ENCODE measurements at regions not wholly inside any gene's neighbourhood (a gene's known extent, or its start where the extent isn't known, plus 50 kb on each side); places are given as distances from the start of the nearest gene placed in this dataset.

- Histone ChIP-seq H3K4me2 (ENCODE audit: insufficient read depth, low read length) (no peak overlapping the region), H3K79me2 (ENCODE audit: control insufficient read depth, insufficient read depth, low read length) (no peaks in the 10 kb centered on the region), H3K9ac (ENCODE audit: insufficient read depth in 1 of 2, low read depth in 2 of 2, low read length in 2 of 2) (no peak overlapping the region), H3K4me1 (replicated peaks in 1 of 2; ENCODE audit: control insufficient read depth in 2 of 2, insufficient read depth in 2 of 2, low read length in 2 of 2) (no peaks in the 10 kb centered on the region), H4K20me1 (replicated peaks; ENCODE audit: control insufficient read depth, insufficient read depth, low read length) (no peaks in the 10 kb centered on the region), H3K4me3 (no peak overlapping the region), H3K27ac (ENCODE audit: extremely low read depth, low read depth, low read length) (no peak overlapping the region), H3K27me3 (ENCODE audit: control insufficient read depth in 2 of 2, insufficient read depth in 2 of 2, low read length in 2 of 2) (no peaks in the 10 kb centered on the region), H2AFZ (ENCODE audit: low read depth, low read length) (no peak overlapping the region), H3K9me1 (ENCODE audit: control insufficient read depth, insufficient read depth, low read length) (no peaks in the 10 kb centered on the region), H3K9me3 (replicated peaks; ENCODE audit: control insufficient read depth, insufficient read depth, low read depth, low read length) (no peaks in the 10 kb centered on the region), H3K36me3 (ENCODE audit: control insufficient read depth, insufficient read depth, low read length) (no peaks in the 10 kb centered on the region)
- no peak for FAIRE-seq
- in situ Hi-C loops (cut with MboI) (no loop called here), intact Hi-C loops (cut with micrococcal nuclease) (no loop called here)
- no peak for DNase-seq (ENCODE audit: extremely low read depth in 1 of 4, low spot score in 3 of 4)
- BruUV-seq (replicated peaks): no TSS peak
- 3% methylated on average over 3 of the region's 4 CpGs for WGBS (ENCODE audit: insufficient coverage, low coverage, missing lambda C conversion rate)
- TF ChIP-seq JUN (IDR thresholded peaks at IDR 0.05; ENCODE audit: borderline replicate concordance, low read depth, low read length): no peak
- TF ChIP-seq JUN (CRISPR knock-in tag; IDR thresholded peaks at IDR 0.05; ENCODE audit: borderline replicate concordance): no peak
- TF ChIP-seq RAD51 (IDR thresholded peaks at IDR 0.05; ENCODE audit: borderline replicate concordance, low read depth): no peak
- no peak for TF ChIP-seq ZNF174 (CRISPR knock-in tag; IDR thresholded peaks at IDR 0.05)
- TF ChIP-seq TBP (optimal IDR thresholded peaks at IDR 0.05; ENCODE audit: low read depth, low read length): no peak
- no peak for TF ChIP-seq BRD9 (IDR thresholded peaks at IDR 0.05; ENCODE audit: low read depth, partially characterized antibody)
- TF ChIP-seq ZNF740 (CRISPR knock-in tag; IDR thresholded peaks at IDR 0.05): no peak
- no peak for TF ChIP-seq ZNF740 (tag; IDR thresholded peaks at IDR 0.05)
- no peak for TF ChIP-seq HNRNPL (IDR thresholded peaks at IDR 0.05; ENCODE audit: low read depth, low read length)
- no peak for TF ChIP-seq HDAC8 (tag; IDR thresholded peaks at IDR 0.05)
- no peak for TF ChIP-seq PML (IDR thresholded peaks at IDR 0.05; ENCODE audit: low read length)
- TF ChIP-seq CBX2 (IDR thresholded peaks at IDR 0.05; ENCODE audit: insufficient read depth, low read length, poor library complexity, severe bottlenecking): no peak
- TF ChIP-seq MCM7 (IDR thresholded peaks at IDR 0.05): no peak
- no peak for TF ChIP-seq SMAD1 (IDR thresholded peaks at IDR 0.05; ENCODE audit: low read depth, low read length, partially characterized antibody)
- TF ChIP-seq THRAP3 (IDR thresholded peaks at IDR 0.05; ENCODE audit: borderline replicate concordance): no peak
- no peak for TF ChIP-seq NKRF (IDR thresholded peaks at IDR 0.05; ENCODE audit: borderline replicate concordance)
- TF ChIP-seq ZNF431 (CRISPR knock-in tag; IDR thresholded peaks at IDR 0.05): no peak
- ChIA-PET POLR2A (no interaction called here), CTCF (ENCODE audit: low intra/inter-chr PET ratio) (no interaction called here)
- no peak for ATAC-seq
Measured at GRCh38 chr9:20262611-20263010, 359.7 kb downstream of the MLLT3 start.
